GM12878 (cell line): ENCODE measurements at regions not wholly inside any gene's neighbourhood (a gene's known extent, or its start where the extent isn't known, plus 50 kb on each side); places are given as distances from the start of the nearest gene placed in this dataset.

Experiments
- ATAC-seq: fragments of 200-7000 bp; cut with Tn5 transposase; 3 replicates; pipeline ENCODE4 v1.9.1; 2020; ENCODE audit warnings: mild to moderate bottlenecking, moderate library complexity
- BruUV-seq: library from RNA; stranded (reverse); fragments of 400-500 nt; replicated peaks from 2 replicates; lab custom pipeline; 2021; lab: Mats Ljungman, UMichigan
- CTCF ChIA-PET: fragments of 300-600 bp; sonication (Branson Sonifier 250); formaldehyde crosslinking; extraction: SDS; loops from one replicate; lab custom pipeline; 2021; ENCODE audit warnings: inconsistent platforms; lab: Yijun Ruan, JAX
- POLR2A ChIA-PET: fragments of 350-600 bp; formaldehyde crosslinking; extraction: SDS; loops from one replicate; lab custom pipeline; 2021; ENCODE audit warnings: inconsistent platforms; lab: Charles Lee
- RAD21 ChIA-PET: fragments of 300-600 bp; sonication (Branson Sonifier 250); formaldehyde crosslinking; loops from one replicate; lab custom pipeline; 2023; ENCODE audit warnings: antibody characterized with exemption; ENCODE audit not compliant: unreplicated experiment; lab: Charles Lee
- SMC1A ChIA-PET: fragments of 300-600 bp; sonication (Branson Sonifier 250); formaldehyde crosslinking; loops from one replicate; lab custom pipeline; 2023; ENCODE audit not compliant: unreplicated experiment, uncharacterized antibody; lab: Charles Lee
- DNase-seq: peaks from one replicate; pipeline ENCODE4 v3.0.0-alpha.2; 2011; ENCODE audit warnings: low read depth, low spot score
- FAIRE-seq: peaks from 3 replicates; lab custom pipeline; 2011; peaks lifted over from hg19 to GRCh38; lab: Jason Lieb, UNC
- H2AFZ ChIP-seq: 2 replicates; pipeline ENCODE4 v1.6.0; 2011; ENCODE audit warnings: low read depth, low read length, control low read depth; ENCODE audit not compliant: control insufficient read depth
- H3K27ac ChIP-seq: 2 replicates; pipeline ENCODE4 v1.5.1; 2011; ENCODE audit warnings: control low read depth; ENCODE audit not compliant: control insufficient read depth, insufficient read depth
- H3K27me3 ChIP-seq, 2 experiments: replicated peaks in 1 of 2; 2 replicates each; pipeline versions ENCODE4 v1.6.0 to v1.6.1; 2011; ENCODE audit warnings: low read length in 1 of 2; ENCODE audit not compliant: control insufficient read depth in 2 of 2, insufficient read depth in 2 of 2
- H3K36me3 ChIP-seq, 2 experiments: 2 replicates each; pipeline ENCODE4 v1.5.1; 2011; ENCODE audit warnings: low read length in 1 of 2; ENCODE audit not compliant: control insufficient read depth in 2 of 2, insufficient read depth in 2 of 2
- H3K4me1 ChIP-seq: 2 replicates; pipeline ENCODE4 v1.6.1; 2011; ENCODE audit warnings: mild to moderate bottlenecking, low read length, moderate library complexity, mixed read lengths; ENCODE audit not compliant: control insufficient read depth, insufficient read depth
- H3K4me2 ChIP-seq: 2 replicates; pipeline ENCODE4 v1.6.0; 2011; ENCODE audit warnings: control low read depth; ENCODE audit not compliant: control insufficient read depth, insufficient read depth
- H3K4me3 ChIP-seq: fragments of 200-600 bp; sonication (generic); 2 replicates; pipeline ENCODE4 v1.5.1; 2016
- H3K79me2 ChIP-seq: 2 replicates; pipeline ENCODE4 v1.6.0; 2011; ENCODE audit warnings: low read length; ENCODE audit not compliant: control insufficient read depth, insufficient read depth
- H3K9ac ChIP-seq: 2 replicates; pipeline ENCODE4 v1.8.0; 2011; ENCODE audit warnings: low read length, control low read depth, mixed read lengths; ENCODE audit not compliant: control insufficient read depth, insufficient read depth
- H3K9me3 ChIP-seq: replicated peaks from 3 replicates; pipeline ENCODE4 v1.5.1; 2011; ENCODE audit warnings: mild to moderate bottlenecking, low read length; ENCODE audit not compliant: control insufficient read depth, insufficient read depth
- H4K20me1 ChIP-seq: 2 replicates; pipeline ENCODE4 v1.6.0; 2011; ENCODE audit not compliant: control insufficient read depth, insufficient read depth
- BRCA1 ChIP-seq: IDR thresholded peaks from 2 replicates; pipeline ENCODE4 v1.6.1; 2011; ENCODE audit warnings: low read depth, low read length, improper control_type of control experiment
- CBX5 ChIP-seq: sonication (generic); IDR thresholded peaks from 2 replicates; pipeline ENCODE4 v1.6.1; 2016; ENCODE audit warnings: low read depth, moderate library complexity, mild to moderate bottlenecking, inconsistent platforms
- CREB1 ChIP-seq: IDR thresholded peaks from 2 replicates; pipeline ENCODE4 v1.6.1; 2012; ENCODE audit warnings: low read depth, mild to moderate bottlenecking, inconsistent platforms
- HDAC2 ChIP-seq: fragments of 200-600 bp; sonication (generic); IDR thresholded peaks from 2 replicates; pipeline ENCODE4 v1.6.1; 2017
- KDM1A ChIP-seq: fragments of 200-600 bp; sonication (generic); IDR thresholded peaks from 2 replicates; pipeline ENCODE4 v1.6.1; 2016; ENCODE audit warnings: borderline replicate concordance
- MEF2A ChIP-seq: IDR thresholded peaks from 2 replicates; pipeline ENCODE4 v1.6.1; 2011; ENCODE audit warnings: low read depth, mild to moderate bottlenecking, low read length, moderate library complexity; ENCODE audit not compliant: insufficient read depth
- NR2C2 ChIP-seq: IDR thresholded peaks from 2 replicates; pipeline ENCODE4 v1.6.1; 2011; ENCODE audit warnings: borderline replicate concordance, low read depth; ENCODE audit not compliant: control insufficient read depth, insufficient read length
- PML ChIP-seq: IDR thresholded peaks from 2 replicates; pipeline ENCODE4 v1.6.1; 2012; ENCODE audit warnings: low read length, inconsistent platforms
- SRF ChIP-seq, 2 experiments: IDR thresholded peaks; 2 replicates each; pipeline ENCODE4 v1.6.1; 2011; ENCODE audit warnings: low read depth in 2 of 2, low read length in 2 of 2, mild to moderate bottlenecking in 1 of 2, moderate library complexity in 1 of 2
- STAT1 ChIP-seq: fragments of 450-650 bp; conservative IDR thresholded peaks from 2 replicates; pipeline ENCODE4 v1.6.1; 2014; ENCODE audit warnings: antibody characterized with exemption, mild to moderate bottlenecking
- WGBS: methylation state at CpG from one replicate; pipeline ENCODE4 v1.1.6; 2016; ENCODE audit warnings: low lambda C conversion rate; ENCODE audit not compliant: insufficient replicate concordance, insufficient coverage; ENCODE audit errors: missing lambda C conversion rate; 5-methylcytosine and 5-hydroxymethylcytosine counted together
- in situ Hi-C: fragments of 300-500 bp; cut with MboI; formaldehyde crosslinking; loops from 9 replicates; pipeline ENCODE4 v1.14.3; 2018; ENCODE audit warnings: mixed read lengths
- intact Hi-C: fragments of 100-400 bp; cut with micrococcal nuclease; formaldehyde crosslinking; loops from one replicate; pipeline ENCODE4 v1.14.2; 2022; ENCODE audit not compliant: unreplicated experiment
- TF ChIP-seq, protein P1 (sequence below): IDR thresholded peaks from 2 replicates; pipeline ENCODE4 v1.6.1; 2011; ENCODE audit warnings: mild to moderate bottlenecking, low read depth, low read length, moderate library complexity; ENCODE audit not compliant: insufficient replicate concordance
- TF ChIP-seq, protein P2 (sequence below): fragments of 150-350 bp; IDR thresholded peaks from 2 replicates; pipeline ENCODE4 v1.6.1; 2016; ENCODE audit warnings: low read depth, low read length

DNA sequence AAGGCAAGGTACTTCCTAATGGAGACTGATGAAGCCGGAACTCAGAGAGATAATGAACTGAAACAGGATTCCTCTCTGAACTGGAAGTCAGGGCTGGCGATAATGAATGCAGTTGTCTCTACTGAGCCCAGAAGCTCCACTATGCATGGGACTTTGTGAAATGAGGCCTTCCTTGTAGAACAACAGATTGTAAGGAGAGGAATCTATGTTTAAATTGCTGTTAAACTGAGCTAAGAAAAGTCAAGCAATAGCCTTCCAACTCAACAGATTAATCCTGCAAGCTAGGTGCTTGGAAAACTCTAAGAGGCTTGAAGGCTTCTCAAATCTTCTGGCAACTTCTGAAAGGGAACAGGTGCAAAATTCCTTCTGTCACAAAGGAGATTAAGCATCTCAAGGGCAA, 119.5 kb upstream of the ARHGAP5 start:
- no peaks in the 10 kb centered on the region for H3K36me3 ChIP-seq
- H3K9ac ChIP-seq = no peak overlapping the region
- no peaks in the 10 kb centered on the region for H3K4me1 ChIP-seq
- no peak overlapping the region for H3K4me3 ChIP-seq
- H3K9me3 ChIP-seq = no peaks in the 10 kb centered on the region
- no TSS peak for BruUV-seq
- H2AFZ ChIP-seq = no peak overlapping the region
- H3K79me2 ChIP-seq = no peaks in the 10 kb centered on the region
- H3K27me3 ChIP-seq = no peaks in the 10 kb centered on the region
- no peak overlapping the region for H3K27ac ChIP-seq
- no peaks in the 10 kb centered on the region for H4K20me1 ChIP-seq
- 65% methylated on average over 2 of the region's 2 CpGs for WGBS
- DNase-seq (no peak), ATAC-seq (no peak), FAIRE-seq (no peak)
- ChIA-PET SMC1A (no interaction called here), CTCF (no interaction called here), POLR2A (no interaction called here), RAD21 (no interaction called here)
- TF ChIP-seq STAT1 = no peak
- no peak for TF ChIP-seq SRF (IDR thresholded peaks at IDR 0.05; ENCODE audit: low read depth in 2 of 2, low read length in 2 of 2)
- TF ChIP-seq MEF2A = no peak
- TF ChIP-seq, protein P1, sequence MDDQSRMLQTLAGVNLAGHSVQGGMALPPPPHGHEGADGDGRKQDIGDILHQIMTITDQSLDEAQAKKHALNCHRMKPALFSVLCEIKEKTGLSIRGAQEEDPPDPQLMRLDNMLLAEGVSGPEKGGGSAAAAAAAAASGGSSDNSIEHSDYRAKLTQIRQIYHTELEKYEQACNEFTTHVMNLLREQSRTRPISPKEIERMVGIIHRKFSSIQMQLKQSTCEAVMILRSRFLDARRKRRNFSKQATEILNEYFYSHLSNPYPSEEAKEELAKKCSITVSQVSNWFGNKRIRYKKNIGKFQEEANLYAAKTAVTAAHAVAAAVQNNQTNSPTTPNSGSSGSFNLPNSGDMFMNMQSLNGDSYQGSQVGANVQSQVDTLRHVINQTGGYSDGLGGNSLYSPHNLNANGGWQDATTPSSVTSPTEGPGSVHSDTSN = no peak
- no peak for TF ChIP-seq PML
- no peak for TF ChIP-seq CBX5
- TF ChIP-seq BRCA1 = no peak
- TF ChIP-seq HDAC2 = no peak
- TF ChIP-seq, protein P2, sequence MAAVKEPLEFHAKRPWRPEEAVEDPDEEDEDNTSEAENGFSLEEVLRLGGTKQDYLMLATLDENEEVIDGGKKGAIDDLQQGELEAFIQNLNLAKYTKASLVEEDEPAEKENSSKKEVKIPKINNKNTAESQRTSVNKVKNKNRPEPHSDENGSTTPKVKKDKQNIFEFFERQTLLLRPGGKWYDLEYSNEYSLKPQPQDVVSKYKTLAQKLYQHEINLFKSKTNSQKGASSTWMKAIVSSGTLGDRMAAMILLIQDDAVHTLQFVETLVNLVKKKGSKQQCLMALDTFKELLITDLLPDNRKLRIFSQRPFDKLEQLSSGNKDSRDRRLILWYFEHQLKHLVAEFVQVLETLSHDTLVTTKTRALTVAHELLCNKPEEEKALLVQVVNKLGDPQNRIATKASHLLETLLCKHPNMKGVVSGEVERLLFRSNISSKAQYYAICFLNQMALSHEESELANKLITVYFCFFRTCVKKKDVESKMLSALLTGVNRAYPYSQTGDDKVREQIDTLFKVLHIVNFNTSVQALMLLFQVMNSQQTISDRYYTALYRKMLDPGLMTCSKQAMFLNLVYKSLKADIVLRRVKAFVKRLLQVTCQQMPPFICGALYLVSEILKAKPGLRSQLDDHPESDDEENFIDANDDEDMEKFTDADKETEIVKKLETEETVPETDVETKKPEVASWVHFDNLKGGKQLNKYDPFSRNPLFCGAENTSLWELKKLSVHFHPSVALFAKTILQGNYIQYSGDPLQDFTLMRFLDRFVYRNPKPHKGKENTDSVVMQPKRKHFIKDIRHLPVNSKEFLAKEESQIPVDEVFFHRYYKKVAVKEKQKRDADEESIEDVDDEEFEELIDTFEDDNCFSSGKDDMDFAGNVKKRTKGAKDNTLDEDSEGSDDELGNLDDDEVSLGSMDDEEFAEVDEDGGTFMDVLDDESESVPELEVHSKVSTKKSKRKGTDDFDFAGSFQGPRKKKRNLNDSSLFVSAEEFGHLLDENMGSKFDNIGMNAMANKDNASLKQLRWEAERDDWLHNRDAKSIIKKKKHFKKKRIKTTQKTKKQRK = no peak
- no peak for TF ChIP-seq NR2C2
- TF ChIP-seq KDM1A = no peak
- TF ChIP-seq CREB1 = no peak
- intact Hi-C loops = no loop called here
- no peak overlapping the region for H3K4me2 ChIP-seq
- in situ Hi-C loops = no loop called here
